PC-3 (cell line): ENCODE measurements at regions not wholly inside any gene's neighbourhood (a gene's known extent, or its start where the extent isn't known, plus 50 kb on each side); places are given as distances from the start of the nearest gene placed in this dataset.

Experiments
- ATAC-seq: fragments of 200-7000 bp; cut with Tn5 transposase; 2 replicates; pipeline ENCODE4 v1.9.1; 2020; ENCODE audit warnings: mild to moderate bottlenecking, moderate library complexity
- BruUV-seq: library from RNA; stranded (reverse); fragments of 400-500 nt; replicated peaks from 2 replicates; lab custom pipeline; 2021; lab: Mats Ljungman, UMichigan
- CTCF ChIA-PET: fragments of 300-600 bp; sonication (Branson Sonifier 250); formaldehyde crosslinking; loops from one replicate; lab custom pipeline; 2022; ENCODE audit warnings: antibody characterized with exemption; lab: Charles Lee
- POLR2A ChIA-PET: fragments of 300-600 bp; sonication (Branson Sonifier 250); formaldehyde crosslinking; loops from one replicate; lab custom pipeline; 2022; ENCODE audit warnings: antibody characterized with exemption; ENCODE audit not compliant: unreplicated experiment; lab: Charles Lee
- DNase-seq: peaks from one replicate; pipeline ENCODE4 v3.0.0-alpha.2; 2015
- H2AFZ ChIP-seq: fragments of 300-600 bp; sonication (generic); 2 replicates; pipeline ENCODE4 v1.6.0; 2016; ENCODE audit warnings: antibody characterized with exemption, low read length
- H3F3A ChIP-seq: fragments of 300-600 bp; sonication (generic); one replicate; pipeline ENCODE4 v1.6.0; 2017; ENCODE audit warnings: antibody characterized with exemption, low read length, control low read depth, mild to moderate bottlenecking; ENCODE audit not compliant: unreplicated experiment
- H3K27ac ChIP-seq: fragments of 300-600 bp; sonication (generic); 2 replicates; pipeline ENCODE4 v1.5.1; 2016; ENCODE audit warnings: mild to moderate bottlenecking, low read length
- H3K27me3 ChIP-seq: fragments of 300-600 bp; sonication (generic); 2 replicates; pipeline ENCODE4 v1.6.1; 2016; ENCODE audit warnings: low read length, mixed read lengths
- H3K36me3 ChIP-seq: fragments of 300-600 bp; sonication (generic); 2 replicates; pipeline ENCODE4 v1.6.1; 2016; ENCODE audit warnings: low read depth, mixed run types, low read length, mixed read lengths
- H3K4me1 ChIP-seq: fragments of 300-600 bp; sonication (generic); 2 replicates; pipeline ENCODE4 v1.5.1; 2016; ENCODE audit warnings: low read length; ENCODE audit not compliant: insufficient read depth
- H3K4me2 ChIP-seq: fragments of 300-600 bp; sonication (generic); 2 replicates; pipeline ENCODE4 v1.6.0; 2016; ENCODE audit warnings: low read length
- H3K4me3 ChIP-seq: fragments of 300-600 bp; sonication (generic); 2 replicates; pipeline ENCODE4 v1.5.1; 2016; ENCODE audit warnings: mild to moderate bottlenecking, low read length, mixed read lengths
- H3K79me2 ChIP-seq: fragments of 300-600 bp; sonication (generic); 2 replicates; pipeline ENCODE4 v1.6.1; 2017; ENCODE audit warnings: low read length, mixed read lengths
- H3K9ac ChIP-seq: fragments of 300-600 bp; sonication (generic); 2 replicates; pipeline ENCODE4 v1.6.0; 2016; ENCODE audit warnings: mild to moderate bottlenecking, low read length
- H3K9me2 ChIP-seq: fragments of 300-600 bp; sonication (generic); replicated peaks from 2 replicates; pipeline ENCODE4 v1.6.1; 2016; ENCODE audit warnings: mixed run types, low read length, mixed read lengths
- H3K9me3 ChIP-seq: fragments of 300-600 bp; sonication (generic); 2 replicates; pipeline ENCODE4 v1.6.1; 2016; ENCODE audit warnings: low read length, mixed read lengths
- H4K20me1 ChIP-seq: fragments of 300-600 bp; sonication (generic); 2 replicates; pipeline ENCODE4 v1.6.1; 2016; ENCODE audit warnings: low read length, mixed read lengths
- CTCF ChIP-seq: fragments of 300-600 bp; sonication (generic); conservative IDR thresholded peaks from 2 replicates; pipeline ENCODE4 v1.5.1; 2017; ENCODE audit warnings: antibody characterized with exemption, low read depth, mild to moderate bottlenecking, low read length
- EZH2 ChIP-seq: fragments of 300-600 bp; sonication (generic); IDR thresholded peaks from one replicate; pipeline ENCODE4 v1.6.1; 2017; ENCODE audit warnings: antibody characterized with exemption, mild to moderate bottlenecking, low read length; ENCODE audit not compliant: unreplicated experiment
- EZH2phosphoT487 ChIP-seq: fragments of 300-600 bp; sonication (generic); IDR thresholded peaks from 2 replicates; pipeline ENCODE4 v1.6.1; 2018; ENCODE audit warnings: mild to moderate bottlenecking, antibody characterized with exemption, low read length, borderline replicate concordance
- intact Hi-C: fragments of 100-400 bp; cut with micrococcal nuclease; formaldehyde crosslinking; loops from 2 replicates; pipeline ENCODE4 v1.9.0; 2023

GRCh38 chr4:186813377-186814068 is 89.9 kb upstream of the FAT1 start:
- intact Hi-C loops, result no loop called here
- Histone ChIP-seq H3K4me2 (no peak overlapping the region), H3K27me3 (no peaks in the 10 kb centered on the region), H2AFZ (no peak overlapping the region), H3K9me2 (no peaks in the 10 kb centered on the region), H3K27ac (no peak overlapping the region), H3K36me3 (no peaks in the 10 kb centered on the region), H4K20me1 (no peaks in the 10 kb centered on the region), H3F3A (no peaks in the 10 kb centered on the region), H3K4me1 (no peaks in the 10 kb centered on the region), H3K9ac (no peak overlapping the region), H3K79me2 (no peaks in the 10 kb centered on the region), H3K4me3 (no peak overlapping the region), H3K9me3 (no peaks in the 10 kb centered on the region)
- TF ChIP-seq EZH2, result no peak
- TF ChIP-seq CTCF, result no peak
- TF ChIP-seq EZH2phosphoT487, result no peak
- POLR2A ChIA-PET, result no interaction called here
- CTCF ChIA-PET, result no interaction called here
- ATAC-seq, result no peak
- DNase-seq, result no peak
- no TSS peak for BruUV-seq

GRCh38 chr4:186814535-186815070 is 90.9 kb upstream of the FAT1 start:
- Histone ChIP-seq H3K9me3 (no peaks in the 10 kb centered on the region), H3K36me3 (no peaks in the 10 kb centered on the region), H3K79me2 (no peaks in the 10 kb centered on the region), H3K9ac (no peak overlapping the region), H3K27ac (no peak overlapping the region), H4K20me1 (no peaks in the 10 kb centered on the region), H2AFZ (no peak overlapping the region), H3F3A (no peaks in the 10 kb centered on the region), H3K27me3 (no peaks in the 10 kb centered on the region), H3K4me3 (no peak overlapping the region), H3K4me1 (no peaks in the 10 kb centered on the region), H3K4me2 (no peak overlapping the region), H3K9me2 (no peaks in the 10 kb centered on the region)
- CTCF ChIA-PET, result no interaction called here
- ATAC-seq (no peak), DNase-seq (no peak)
- BruUV-seq, result no TSS peak
- intact Hi-C loops, result no loop called here
- TF ChIP-seq EZH2phosphoT487 (no peak), EZH2 (no peak), CTCF (no peak)
- POLR2A ChIA-PET, result no interaction called here

GRCh38 chr4:186819342-186820086 is 95.9 kb upstream of the FAT1 start:
- ChIA-PET CTCF (no interaction called here), POLR2A (no interaction called here)
- Histone ChIP-seq H3K9me2 (no peaks in the 10 kb centered on the region), H3K9me3 (no peaks in the 10 kb centered on the region), H2AFZ (no peak overlapping the region), H3K9ac (no peak overlapping the region), H3F3A (no peaks in the 10 kb centered on the region), H3K27me3 (no peaks in the 10 kb centered on the region), H3K4me3 (no peak overlapping the region), H3K4me1 (no peaks in the 10 kb centered on the region; the same call in 1 of the 2 replicates), H3K27ac (no peak overlapping the region), H3K36me3 (no peaks in the 10 kb centered on the region), H4K20me1 (no peaks in the 10 kb centered on the region), H3K79me2 (no peaks in the 10 kb centered on the region), H3K4me2 (no peak overlapping the region)
- BruUV-seq, result no TSS peak
- ATAC-seq, result no peak
- no peak for DNase-seq
- TF ChIP-seq CTCF (no peak), EZH2phosphoT487 (no peak), EZH2 (no peak)
- intact Hi-C loops, result loop anchor here (5.0 kb wide), 1 partner anchor 38 kb away; no protein-coding TSS in a partner anchor
